ENCODE measurements at regions not wholly inside any gene's neighbourhood (a gene's known extent, or its start where the extent isn't known, plus 50 kb on each side); places are given as distances from the start of the nearest gene placed in this dataset.

DNA sequence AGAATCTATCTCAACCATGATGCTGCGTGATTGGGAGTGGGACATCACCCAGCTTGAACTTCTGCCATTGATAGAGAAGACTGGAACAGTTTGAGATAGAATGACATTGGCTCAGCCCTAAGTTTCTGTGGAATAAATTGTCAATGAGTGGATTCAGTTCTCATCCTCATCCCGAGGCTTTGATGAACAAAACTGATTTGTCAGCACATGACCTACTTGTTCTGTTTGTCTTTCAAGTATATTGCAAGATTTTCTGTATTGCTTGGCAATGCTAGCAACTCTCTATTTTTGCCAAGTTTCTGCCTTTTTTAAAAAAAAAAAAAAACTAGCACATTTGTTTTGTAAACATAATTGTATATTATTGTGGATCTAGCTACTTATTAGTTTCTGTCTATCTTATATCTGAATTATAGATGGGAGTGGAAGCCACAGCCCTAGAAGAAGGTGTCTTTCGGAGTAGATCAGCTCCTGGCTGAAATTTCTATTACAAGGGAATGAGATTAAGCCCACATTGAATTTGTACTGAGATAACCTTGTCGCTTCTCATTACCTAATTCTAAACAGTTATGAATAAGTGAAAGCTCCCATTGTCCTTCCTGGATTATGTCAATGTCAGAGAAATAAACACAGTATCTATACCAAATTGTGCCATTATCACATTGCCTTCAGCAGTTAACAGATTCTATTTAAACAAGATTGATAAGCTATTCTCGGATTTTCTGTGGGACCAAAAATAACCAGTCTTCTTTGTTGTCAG, 166.1 kb downstream of the TNFSF13B start:
- no peak for DNase-seq (ENCODE audit: extremely low read depth in 1 of 4, low spot score in 3 of 4)
- Histone ChIP-seq H3K4me2 (ENCODE audit: insufficient read depth, low read length) (no peak overlapping the region), H3K9me1 (ENCODE audit: control insufficient read depth, insufficient read depth, low read length) (no peaks in the 10 kb centered on the region), H2AFZ (ENCODE audit: low read depth, low read length) (no peak overlapping the region), H3K79me2 (ENCODE audit: control insufficient read depth, insufficient read depth, low read length) (no peaks in the 10 kb centered on the region), H3K36me3 (ENCODE audit: control insufficient read depth, insufficient read depth, low read length) (no peaks in the 10 kb centered on the region), H4K20me1 (replicated peaks; ENCODE audit: control insufficient read depth, insufficient read depth, low read length) (no peaks in the 10 kb centered on the region), H3K27me3 (ENCODE audit: control insufficient read depth in 2 of 2, insufficient read depth in 2 of 2, low read length in 2 of 2) (no peaks in the 10 kb centered on the region), H3K9ac (ENCODE audit: insufficient read depth in 1 of 2, low read depth in 2 of 2, low read length in 2 of 2) (no peak overlapping the region), H3K9me3 (replicated peaks; ENCODE audit: control insufficient read depth, insufficient read depth, low read depth, low read length) (no peaks in the 10 kb centered on the region), H3K4me3 (no peak overlapping the region), H3K27ac (ENCODE audit: extremely low read depth, low read depth, low read length) (no peak overlapping the region), H3K4me1 (replicated peaks in 1 of 2; ENCODE audit: control insufficient read depth in 2 of 2, insufficient read depth in 2 of 2, low read length in 2 of 2) (no peaks in the 10 kb centered on the region)
- no peak for TF ChIP-seq ZFPM2 (CRISPR knock-in tag; IDR thresholded peaks at IDR 0.05)
- TF ChIP-seq NR2C2 (CRISPR knock-in tag; IDR thresholded peaks at IDR 0.05) = no peak
- no peak for TF ChIP-seq NR2C2 (tag; IDR thresholded peaks at IDR 0.05)
- TF ChIP-seq, protein P1, sequence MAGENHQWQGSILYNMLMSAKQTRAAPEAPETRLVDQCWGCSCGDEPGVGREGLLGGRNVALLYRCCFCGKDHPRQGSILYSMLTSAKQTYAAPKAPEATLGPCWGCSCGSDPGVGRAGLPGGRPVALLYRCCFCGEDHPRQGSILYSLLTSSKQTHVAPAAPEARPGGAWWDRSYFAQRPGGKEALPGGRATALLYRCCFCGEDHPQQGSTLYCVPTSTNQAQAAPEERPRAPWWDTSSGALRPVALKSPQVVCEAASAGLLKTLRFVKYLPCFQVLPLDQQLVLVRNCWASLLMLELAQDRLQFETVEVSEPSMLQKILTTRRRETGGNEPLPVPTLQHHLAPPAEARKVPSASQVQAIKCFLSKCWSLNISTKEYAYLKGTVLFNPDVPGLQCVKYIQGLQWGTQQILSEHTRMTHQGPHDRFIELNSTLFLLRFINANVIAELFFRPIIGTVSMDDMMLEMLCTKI (IDR thresholded peaks at IDR 0.05; ENCODE audit: partially characterized antibody) = no peak
- no peak for TF ChIP-seq ARID2 (IDR thresholded peaks at IDR 0.05)
- TF ChIP-seq, protein P2, sequence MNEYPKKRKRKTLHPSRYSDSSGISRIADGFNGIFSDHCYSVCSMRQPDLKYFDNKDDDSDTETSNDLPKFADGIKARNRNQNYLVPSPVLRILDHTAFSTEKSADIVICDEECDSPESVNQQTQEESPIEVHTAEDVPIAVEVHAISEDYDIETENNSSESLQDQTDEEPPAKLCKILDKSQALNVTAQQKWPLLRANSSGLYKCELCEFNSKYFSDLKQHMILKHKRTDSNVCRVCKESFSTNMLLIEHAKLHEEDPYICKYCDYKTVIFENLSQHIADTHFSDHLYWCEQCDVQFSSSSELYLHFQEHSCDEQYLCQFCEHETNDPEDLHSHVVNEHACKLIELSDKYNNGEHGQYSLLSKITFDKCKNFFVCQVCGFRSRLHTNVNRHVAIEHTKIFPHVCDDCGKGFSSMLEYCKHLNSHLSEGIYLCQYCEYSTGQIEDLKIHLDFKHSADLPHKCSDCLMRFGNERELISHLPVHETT (CRISPR knock-in tag; conservative IDR thresholded peaks at IDR 0.05 in 1 of 2, IDR thresholded peaks at IDR 0.05 in 1 of 2) = no peak
- BruUV-seq (replicated peaks) = no TSS peak
- 29% methylated on average over 5 of the region's 5 CpGs for WGBS (ENCODE audit: insufficient coverage, low coverage, missing lambda C conversion rate)
- ChIA-PET CTCF (ENCODE audit: low intra/inter-chr PET ratio) (no interaction called here), POLR2A (no interaction called here)
- intact Hi-C loops (cut with micrococcal nuclease) (no loop called here), in situ Hi-C loops (cut with MboI) (no loop called here)
- no peak for ATAC-seq
- FAIRE-seq = no peak

Measured in K562 (cell line).